ENCODE measurements at regions not wholly inside any gene's neighbourhood (a gene's known extent, or its start where the extent isn't known, plus 50 kb on each side); places are given as distances from the start of the nearest gene placed in this dataset.

- TF ChIP-seq CTCF (IDR thresholded peaks at IDR 0.05; ENCODE audit: low read length), result no peak
- TF ChIP-seq EZH2 (optimal IDR thresholded peaks at IDR 0.05; ENCODE audit: low read depth, low read length), result no peak
- no peak for TF ChIP-seq EZH2phosphoT487 (IDR thresholded peaks at IDR 0.05; ENCODE audit: low read length)
Observed at GRCh38 chr1:72462186-72462905, 180.0 kb upstream of the NEGR1 start.
